ENCODE measurements at regions not wholly inside any gene's neighbourhood (a gene's known extent, or its start where the extent isn't known, plus 50 kb on each side); places are given as distances from the start of the nearest gene placed in this dataset.

DNA sequence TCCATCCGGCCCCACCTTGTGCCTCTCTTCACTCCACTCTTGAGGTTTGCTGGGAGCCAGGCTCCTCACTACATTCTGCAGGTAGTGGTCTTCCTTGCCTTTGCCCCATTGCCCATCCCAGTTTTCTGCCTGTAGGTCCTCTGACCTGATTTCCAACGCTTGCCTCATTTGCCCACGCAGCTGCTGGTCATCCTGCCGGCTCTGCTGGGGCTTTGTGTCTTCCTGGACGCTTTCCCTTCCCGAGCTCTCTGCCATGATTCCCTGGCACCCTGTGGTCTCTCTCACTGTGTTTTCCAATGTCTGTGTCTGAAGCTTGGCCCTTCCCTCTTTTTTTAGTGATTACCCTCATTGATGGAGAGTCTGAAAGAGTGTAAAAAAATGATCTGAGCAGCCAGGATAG is 451.6 kb downstream of the UTRN start:
- TF ChIP-seq, protein P1, sequence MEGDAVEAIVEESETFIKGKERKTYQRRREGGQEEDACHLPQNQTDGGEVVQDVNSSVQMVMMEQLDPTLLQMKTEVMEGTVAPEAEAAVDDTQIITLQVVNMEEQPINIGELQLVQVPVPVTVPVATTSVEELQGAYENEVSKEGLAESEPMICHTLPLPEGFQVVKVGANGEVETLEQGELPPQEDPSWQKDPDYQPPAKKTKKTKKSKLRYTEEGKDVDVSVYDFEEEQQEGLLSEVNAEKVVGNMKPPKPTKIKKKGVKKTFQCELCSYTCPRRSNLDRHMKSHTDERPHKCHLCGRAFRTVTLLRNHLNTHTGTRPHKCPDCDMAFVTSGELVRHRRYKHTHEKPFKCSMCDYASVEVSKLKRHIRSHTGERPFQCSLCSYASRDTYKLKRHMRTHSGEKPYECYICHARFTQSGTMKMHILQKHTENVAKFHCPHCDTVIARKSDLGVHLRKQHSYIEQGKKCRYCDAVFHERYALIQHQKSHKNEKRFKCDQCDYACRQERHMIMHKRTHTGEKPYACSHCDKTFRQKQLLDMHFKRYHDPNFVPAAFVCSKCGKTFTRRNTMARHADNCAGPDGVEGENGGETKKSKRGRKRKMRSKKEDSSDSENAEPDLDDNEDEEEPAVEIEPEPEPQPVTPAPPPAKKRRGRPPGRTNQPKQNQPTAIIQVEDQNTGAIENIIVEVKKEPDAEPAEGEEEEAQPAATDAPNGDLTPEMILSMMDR (IDR thresholded peaks at IDR 0.05), result no peak
- no peak for TF ChIP-seq ZFX (IDR thresholded peaks at IDR 0.05; ENCODE audit: borderline replicate concordance)
- H3K27ac ChIP-seq, result no peak overlapping the region

DNA sequence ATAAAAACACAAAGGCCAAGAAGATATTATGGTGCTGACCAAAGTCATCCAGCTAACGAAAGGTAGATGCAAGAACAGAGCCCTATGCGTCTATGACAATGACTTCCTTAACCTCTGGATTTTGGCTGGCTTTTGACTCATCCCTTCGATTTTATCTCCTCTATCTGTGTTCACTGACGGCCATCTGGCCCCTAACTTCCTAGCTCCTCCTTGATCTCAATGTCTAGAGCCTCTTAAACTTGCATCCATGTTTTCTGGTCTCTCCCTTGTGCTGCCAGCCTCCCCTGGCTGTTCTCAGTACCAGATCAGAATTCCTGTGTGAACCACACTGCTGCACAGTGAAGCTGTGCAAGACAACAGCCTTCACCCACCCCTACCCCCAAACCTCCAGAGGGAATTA is 452.9 kb downstream of the UTRN start:
- TF ChIP-seq, protein P1 (IDR thresholded peaks at IDR 0.05), result no peak
- TF ChIP-seq ZFX (IDR thresholded peaks at IDR 0.05; ENCODE audit: borderline replicate concordance), result no peak
- no peak overlapping the region for H3K27ac ChIP-seq

DNA sequence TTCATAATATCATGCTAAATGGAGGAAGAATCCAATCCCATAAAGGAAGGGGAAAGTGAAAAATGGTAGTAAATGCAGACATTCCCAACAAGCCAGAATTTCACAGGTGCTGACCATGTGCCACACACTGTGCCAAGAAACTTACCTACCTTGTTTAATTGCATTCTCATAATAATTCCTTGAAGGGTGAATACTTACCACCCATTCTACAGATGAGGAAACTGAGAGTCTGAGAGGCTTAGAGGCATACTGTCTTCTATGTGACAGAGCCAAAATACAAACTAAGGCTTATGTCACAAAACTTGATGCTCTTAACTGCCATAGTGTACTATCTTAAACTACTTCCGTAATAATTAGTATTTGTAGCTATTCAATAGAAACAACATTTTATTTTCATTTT is 454.7 kb downstream of the UTRN start:
- TF ChIP-seq ZFX (IDR thresholded peaks at IDR 0.05; ENCODE audit: borderline replicate concordance), result no peak
- TF ChIP-seq, protein P1 (IDR thresholded peaks at IDR 0.05), result no peak
- no peak overlapping the region for H3K27ac ChIP-seq

DNA sequence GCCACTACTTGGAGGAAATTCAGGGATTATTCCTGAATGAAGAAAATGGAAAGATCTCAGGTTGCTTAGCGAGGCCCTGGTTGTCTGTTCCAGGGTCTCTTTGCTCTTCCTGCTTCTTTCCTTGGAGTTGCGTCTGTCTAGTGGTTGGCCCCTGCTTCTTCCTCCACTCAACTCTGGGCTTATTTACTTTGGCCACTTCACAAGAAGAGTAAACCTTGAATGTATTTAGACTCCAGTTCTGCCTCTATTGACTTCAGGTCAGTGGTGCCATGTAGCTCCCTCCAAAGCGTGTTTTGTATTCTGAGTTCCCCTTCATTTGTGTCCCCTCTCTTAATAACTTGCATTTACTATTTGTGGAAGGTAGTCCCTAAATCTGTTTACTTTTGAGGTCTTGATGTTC is 456.5 kb downstream of the UTRN start:
- TF ChIP-seq, protein P1 (IDR thresholded peaks at IDR 0.05), result no peak
- TF ChIP-seq ZFX (IDR thresholded peaks at IDR 0.05; ENCODE audit: borderline replicate concordance), result no peak
- H3K27ac ChIP-seq, result no peak overlapping the region

DNA sequence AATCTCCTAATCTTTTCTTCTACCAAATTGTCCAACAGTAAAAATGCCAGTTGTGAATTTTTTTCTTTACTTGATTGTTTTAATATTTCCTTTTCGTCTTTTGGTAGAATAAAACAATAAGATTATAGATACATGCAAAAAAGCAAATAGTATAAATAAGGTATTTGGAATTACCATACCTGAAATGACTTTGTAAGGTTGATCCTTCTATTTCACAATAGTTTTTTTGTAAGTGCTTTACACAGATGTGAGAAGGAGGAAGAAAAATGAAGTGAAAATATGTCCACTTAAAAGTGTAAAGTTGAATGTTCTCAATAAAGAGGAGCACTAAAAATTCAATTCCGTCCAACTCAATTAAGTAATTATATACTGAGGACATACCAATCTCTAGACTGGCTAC is 457.6 kb downstream of the UTRN start:
- no peak overlapping the region for H3K27ac ChIP-seq
- TF ChIP-seq, protein P1 (IDR thresholded peaks at IDR 0.05), result no peak
- TF ChIP-seq ZFX (IDR thresholded peaks at IDR 0.05; ENCODE audit: borderline replicate concordance), result no peak

DNA sequence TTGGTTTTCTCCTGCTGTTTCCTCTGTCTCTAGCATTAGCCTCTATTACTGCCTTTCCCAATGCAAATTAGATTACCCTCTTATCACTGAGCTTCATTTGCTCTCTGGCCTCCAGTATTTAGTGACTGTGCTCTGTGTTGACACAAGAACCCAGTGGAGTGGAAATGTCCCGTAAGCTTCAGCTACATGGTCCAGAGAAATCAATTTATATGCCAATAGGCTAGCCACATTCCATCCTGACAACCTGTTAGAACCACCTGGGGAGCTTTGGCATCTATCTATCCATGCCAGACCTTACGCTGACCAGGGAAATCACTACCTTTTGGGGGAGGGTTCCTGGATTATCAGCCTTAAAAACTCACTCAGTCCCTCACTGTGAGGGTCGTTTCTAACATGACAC is 459.6 kb downstream of the UTRN start:
- H3K27ac ChIP-seq, result no peak overlapping the region

DNA sequence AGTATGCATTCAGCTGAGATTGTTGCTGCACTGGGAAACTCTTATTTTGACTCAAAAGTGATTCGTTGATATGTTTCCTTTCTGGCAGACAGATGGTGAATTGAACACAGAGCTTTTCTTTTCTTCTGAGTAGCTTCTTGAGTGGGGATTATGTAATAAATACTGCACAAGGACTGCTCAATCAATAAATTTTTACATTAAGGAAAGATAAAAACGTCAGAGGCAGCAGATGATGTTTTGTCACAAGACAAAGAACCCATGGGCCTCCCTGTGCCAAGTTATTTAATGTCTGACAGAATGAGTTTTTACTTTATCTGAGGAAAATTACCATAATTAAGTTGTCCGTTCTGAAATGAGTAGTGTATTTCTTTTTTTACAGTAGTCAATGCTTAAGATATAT is 460.3 kb downstream of the UTRN start:
- TF ChIP-seq, protein P1 (IDR thresholded peaks at IDR 0.05), result no peak
- no peak for TF ChIP-seq ZFX (IDR thresholded peaks at IDR 0.05; ENCODE audit: borderline replicate concordance)

More for the DNA sequence above, 459.6 kb downstream of the UTRN start:
- TF ChIP-seq, protein P1 (IDR thresholded peaks at IDR 0.05), result no peak
- no peak for TF ChIP-seq ZFX (IDR thresholded peaks at IDR 0.05; ENCODE audit: borderline replicate concordance)

More for the DNA sequence above, 460.3 kb downstream of the UTRN start:
- H3K27ac ChIP-seq, result no peak overlapping the region

Data from 22Rv1 (cell line).